Adrenal gland (tissue), 5 donors: ENCODE measurements at regions not wholly inside any gene's neighbourhood (a gene's known extent, or its start where the extent isn't known, plus 50 kb on each side); places are given as distances from the start of the nearest gene placed in this dataset.

ENCODE experiments used
- POLR2A ChIP-seq, 2 donors: fragments of 450-650 bp; IDR thresholded peaks; one replicate each; pipeline ENCODE4 v1.6.1; 2017; ENCODE audit warnings: antibody characterized with exemption in 2 of 2, mild to moderate bottlenecking in 2 of 2, moderate library complexity in 1 of 2
- TF ChIP-seq, protein P1 (sequence below), 6 experiments: fragments of 450-650 bp in 4 of 6; fragments of 200-600 bp in 2 of 6; sonication (generic) in 1 of 6; IDR thresholded peaks; 1 replicate in 5 of 6; 2 replicates in 1 of 6; pipeline versions ENCODE4 v1.5.1 to v1.8.0; 2016 to 2021; ENCODE audit warnings: antibody characterized with exemption in 6 of 6, mild to moderate bottlenecking in 2 of 6, moderate library complexity in 1 of 6
- donor health status: DM: no; HTN: no; CAD: no.

DNA sequence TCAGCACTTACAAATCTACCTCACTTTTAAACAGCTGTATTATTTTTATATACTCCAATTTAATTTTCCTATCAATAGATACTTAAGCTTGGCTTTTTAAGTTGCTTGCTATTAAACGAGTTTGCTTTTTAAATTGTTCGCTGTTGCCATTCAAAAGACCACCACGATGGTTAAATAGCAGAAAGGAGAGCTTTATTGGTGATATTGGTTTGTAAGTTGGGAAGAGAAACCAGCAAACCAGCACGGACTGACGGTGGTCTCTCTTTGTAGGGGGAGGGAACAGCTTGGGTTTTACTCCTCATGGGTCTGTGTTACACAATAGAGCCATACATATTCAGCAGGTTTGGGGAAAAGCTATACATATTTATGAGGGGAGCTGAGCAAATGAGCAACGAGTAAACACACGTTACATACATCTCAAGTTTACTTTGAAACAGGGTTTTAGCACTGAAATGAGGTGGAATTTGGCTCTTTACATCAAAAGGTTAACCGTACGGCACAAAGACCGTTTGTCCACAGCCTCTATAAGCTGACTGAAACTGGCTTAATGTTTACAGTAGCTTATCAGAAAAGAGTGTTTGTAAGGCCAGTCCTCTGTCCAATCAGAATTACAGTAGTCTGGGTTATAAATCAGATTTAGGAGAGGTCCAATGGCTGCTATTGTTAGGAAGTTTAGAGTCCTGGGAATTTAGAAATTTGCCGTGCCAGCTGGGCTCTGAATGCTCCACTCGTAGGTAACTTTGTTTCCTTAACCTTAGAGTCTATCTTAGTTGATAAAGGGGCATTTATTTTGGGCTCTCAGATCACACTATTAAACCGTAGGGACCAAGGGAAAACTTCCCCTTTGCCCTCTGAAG is 69.7 kb upstream of the DHRS4 start:
- TF ChIP-seq, protein P1, sequence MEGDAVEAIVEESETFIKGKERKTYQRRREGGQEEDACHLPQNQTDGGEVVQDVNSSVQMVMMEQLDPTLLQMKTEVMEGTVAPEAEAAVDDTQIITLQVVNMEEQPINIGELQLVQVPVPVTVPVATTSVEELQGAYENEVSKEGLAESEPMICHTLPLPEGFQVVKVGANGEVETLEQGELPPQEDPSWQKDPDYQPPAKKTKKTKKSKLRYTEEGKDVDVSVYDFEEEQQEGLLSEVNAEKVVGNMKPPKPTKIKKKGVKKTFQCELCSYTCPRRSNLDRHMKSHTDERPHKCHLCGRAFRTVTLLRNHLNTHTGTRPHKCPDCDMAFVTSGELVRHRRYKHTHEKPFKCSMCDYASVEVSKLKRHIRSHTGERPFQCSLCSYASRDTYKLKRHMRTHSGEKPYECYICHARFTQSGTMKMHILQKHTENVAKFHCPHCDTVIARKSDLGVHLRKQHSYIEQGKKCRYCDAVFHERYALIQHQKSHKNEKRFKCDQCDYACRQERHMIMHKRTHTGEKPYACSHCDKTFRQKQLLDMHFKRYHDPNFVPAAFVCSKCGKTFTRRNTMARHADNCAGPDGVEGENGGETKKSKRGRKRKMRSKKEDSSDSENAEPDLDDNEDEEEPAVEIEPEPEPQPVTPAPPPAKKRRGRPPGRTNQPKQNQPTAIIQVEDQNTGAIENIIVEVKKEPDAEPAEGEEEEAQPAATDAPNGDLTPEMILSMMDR (IDR thresholded peaks at IDR 0.05) = no peak
- no peak for TF ChIP-seq POLR2A (IDR thresholded peaks at IDR 0.05)
